ENCODE measurements at regions not wholly inside any gene's neighbourhood (a gene's known extent, or its start where the extent isn't known, plus 50 kb on each side); places are given as distances from the start of the nearest gene placed in this dataset.

DNA sequence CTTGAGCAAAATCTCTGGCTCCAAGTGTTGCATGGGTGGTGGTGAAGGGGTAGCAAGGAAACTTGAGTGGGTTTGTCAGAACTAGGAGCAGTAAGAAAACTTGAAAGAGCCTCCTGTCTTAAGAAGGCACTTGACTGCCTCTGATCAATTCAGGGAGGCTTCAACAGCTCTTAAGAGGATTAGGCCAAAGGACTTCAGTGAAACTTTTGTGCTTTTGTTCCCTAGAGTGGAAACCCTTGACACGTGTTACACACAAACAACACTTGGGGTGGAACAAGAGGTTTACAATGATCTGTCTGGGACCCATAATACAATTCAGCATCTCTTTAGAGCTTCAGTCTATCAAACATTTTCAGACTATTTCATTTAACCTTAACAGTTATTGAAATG, 80.1 kb upstream of the ARMC2 start:
- no peak for TF ChIP-seq CTCF (IDR thresholded peaks at IDR 0.05)
- no peak for TF ChIP-seq POLR2A (IDR thresholded peaks at IDR 0.05)
- TF ChIP-seq POLR2AphosphoS5 (IDR thresholded peaks at IDR 0.05), result no peak

All from transverse colon (tissue), 4 donors.